Heart right ventricle (tissue), 16 donors: ENCODE measurements at regions not wholly inside any gene's neighbourhood (a gene's known extent, or its start where the extent isn't known, plus 50 kb on each side); places are given as distances from the start of the nearest gene placed in this dataset.
"Not testable (repeated sequence)": the region's sequence is repeated elsewhere in the genome, so short reads cannot be mapped to it uniquely, and the experiment has no call there.

Experiments
- ATAC-seq, 8 donors: fragments of 200-7000 bp; cut with Tn5 transposase; one replicate each; pipeline ENCODE4 v1.9.1; 2020; ENCODE audit warnings: mild to moderate bottlenecking in 8 of 8, moderate library complexity in 8 of 8, moderate number of reproducible peaks in 1 of 8
- DNase-seq, 2 donors: peaks; one replicate each; pipeline ENCODE4 v3.0.0-alpha.2; 2020
- H3K27ac ChIP-seq, 10 donors: fragments of 200-600 bp; sonication (generic) in 2 of 10; one replicate each; pipeline versions ENCODE4 v1.5.0 to v1.8.0; 2020 to 2022; ENCODE audit warnings: mild to moderate bottlenecking in 3 of 10
- H3K27me3 ChIP-seq, 7 donors: fragments of 200-600 bp; one replicate each; pipeline ENCODE4 v1.8.0; 2021 to 2022; ENCODE audit warnings: mild to moderate bottlenecking in 2 of 7
- H3K36me3 ChIP-seq, 9 donors: fragments of 200-600 bp; sonication (generic) in 1 of 9; one replicate each; pipeline versions ENCODE4 v1.5.0 to v1.8.0; 2020 to 2022; ENCODE audit warnings: mild to moderate bottlenecking in 2 of 9
- H3K4me1 ChIP-seq, 9 donors: fragments of 200-600 bp; sonication (generic) in 1 of 9; one replicate each; pipeline versions ENCODE4 v1.5.0 to v1.8.0; 2020 to 2022; ENCODE audit warnings: mild to moderate bottlenecking in 4 of 9
- H3K4me3 ChIP-seq, 10 donors: fragments of 200-600 bp; sonication (generic) in 2 of 10; one replicate each; pipeline versions ENCODE4 v1.5.0 to v1.8.0; 2020 to 2022; ENCODE audit warnings: mild to moderate bottlenecking in 7 of 10, moderate library complexity in 2 of 10
- H3K9me3 ChIP-seq, 11 donors: fragments of 200-600 bp in 10 of 11; sonication (generic) in 2 of 11; one replicate each; pipeline versions ENCODE4 v1.5.0 to v1.8.0; 2013 to 2022; ENCODE audit warnings: mild to moderate bottlenecking in 2 of 11, control low read depth in 1 of 11, moderate library complexity in 1 of 11
- WGBS, 2 donors: extraction: QIAGEN DNeasy Blood & Tissue Kit; methylation state at CpG; one replicate each; pipeline ENCODE4 v1.1.7; 2013; ENCODE audit warnings: inconsistent platforms in 1 of 2; 5-methylcytosine and 5-hydroxymethylcytosine counted together
- intact Hi-C, 10 donors: fragments of 100-400 bp; cut with DNase I; formaldehyde crosslinking; loops; one replicate each; pipeline versions ENCODE4 v1.11.1 to v1.14.2; 2022
- TF ChIP-seq, protein P1 (sequence below), 9 donors: fragments of 200-600 bp; sonication (generic) in 2 of 9; IDR thresholded peaks; one replicate each; pipeline versions ENCODE4 v1.5.0 to v1.8.0; 2021 to 2022; ENCODE audit warnings: antibody characterized with exemption in 9 of 9, mild to moderate bottlenecking in 5 of 9, moderate library complexity in 1 of 9
- donor health status: Arrhythmogenic right ventricular cardiomyopathy.
- donor health status: ischemic (EF 13 %, LVEDD 7.1; RV severe dilation, severe dysfunction).
- donor health status: healthy with polysubstance abuse.
- donor health status: DM: no; HTN: yes; CAD: no.
- donor health status: DM: no; HTN: no; CAD: no.
- donor health status: ischemic (EF 25% LVEDD 6.9; RV normal size, moderate dysfunction).
- donor health status: ischemic (EF 25% LVEDD 5.7; RV mildly dilated, moderate dysfunction).
- donor health status: healthy.
- donor health status: DM: yes; HTN: yes; CAD: no.
- donor health status: Ischemic cardiomyopathy.
- donor health status: ischemic (EF 35%, LVEDD 5.7; RV mildly dilated, moderate dysfunction).
- donor health status: nonischemic (EF 11% LVEDD 7.7; RV severe dilation, severe dysfunction).
- donor health status: DM: yes; HTN: yes; CAD: no.
- donor health status: PGD.
- donor health status: ischemic (EF 29% LVEDD 5.4; RV normal size, mild dysfunction).
- donor health status: nonischemic (EF 23%, LVEDD 6.1; RV moderate dilation, normal function).

DNA sequence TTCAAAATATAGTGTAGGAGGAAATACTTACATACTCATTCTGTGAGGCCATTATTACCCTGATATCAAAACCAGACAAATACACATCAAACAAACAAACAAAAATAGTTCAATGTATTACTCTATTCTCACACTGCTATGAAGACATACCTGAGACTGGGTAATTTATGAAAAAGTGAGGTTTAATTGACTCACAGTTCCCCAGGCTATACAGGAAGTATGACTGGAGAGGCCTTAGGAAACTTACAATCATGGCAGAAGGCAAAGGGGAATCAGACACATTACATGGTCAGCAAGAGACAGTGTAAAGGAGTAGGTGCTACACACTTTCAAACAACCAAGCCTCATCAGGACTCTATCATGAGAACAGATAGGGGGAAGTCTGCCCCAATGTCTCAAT lies 1023.2 kb downstream of the TMTC2 start:
- intact Hi-C loops, result no loop called here

DNA sequence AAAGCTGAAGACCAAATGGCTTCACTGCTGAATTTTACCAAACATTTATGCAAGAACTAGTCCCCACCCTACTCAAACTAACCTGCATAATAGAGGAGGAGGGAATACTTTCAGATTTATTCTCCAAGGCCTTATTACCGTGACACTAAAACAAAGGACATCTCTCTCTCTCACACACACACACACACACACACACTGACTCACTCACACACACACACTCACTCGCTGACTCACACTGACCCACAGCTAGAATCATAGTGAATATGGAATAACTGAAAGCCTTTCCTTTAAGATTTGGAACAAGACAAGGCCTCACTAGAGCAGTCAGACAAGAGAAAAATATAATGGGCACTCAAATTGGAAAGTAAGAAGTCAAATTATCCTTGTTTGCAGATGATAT lies 1014.1 kb downstream of the TMTC2 start:
- TF ChIP-seq, protein P1, sequence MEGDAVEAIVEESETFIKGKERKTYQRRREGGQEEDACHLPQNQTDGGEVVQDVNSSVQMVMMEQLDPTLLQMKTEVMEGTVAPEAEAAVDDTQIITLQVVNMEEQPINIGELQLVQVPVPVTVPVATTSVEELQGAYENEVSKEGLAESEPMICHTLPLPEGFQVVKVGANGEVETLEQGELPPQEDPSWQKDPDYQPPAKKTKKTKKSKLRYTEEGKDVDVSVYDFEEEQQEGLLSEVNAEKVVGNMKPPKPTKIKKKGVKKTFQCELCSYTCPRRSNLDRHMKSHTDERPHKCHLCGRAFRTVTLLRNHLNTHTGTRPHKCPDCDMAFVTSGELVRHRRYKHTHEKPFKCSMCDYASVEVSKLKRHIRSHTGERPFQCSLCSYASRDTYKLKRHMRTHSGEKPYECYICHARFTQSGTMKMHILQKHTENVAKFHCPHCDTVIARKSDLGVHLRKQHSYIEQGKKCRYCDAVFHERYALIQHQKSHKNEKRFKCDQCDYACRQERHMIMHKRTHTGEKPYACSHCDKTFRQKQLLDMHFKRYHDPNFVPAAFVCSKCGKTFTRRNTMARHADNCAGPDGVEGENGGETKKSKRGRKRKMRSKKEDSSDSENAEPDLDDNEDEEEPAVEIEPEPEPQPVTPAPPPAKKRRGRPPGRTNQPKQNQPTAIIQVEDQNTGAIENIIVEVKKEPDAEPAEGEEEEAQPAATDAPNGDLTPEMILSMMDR (IDR thresholded peaks at IDR 0.05), result no peak
- ATAC-seq (no peak), DNase-seq (no peak)
- WGBS, 2 donors, result 85 to 88% methylated on average over 2 of the region's 2 CpGs
- Histone ChIP-seq H3K4me3 (no peak overlapping the region), H3K27me3 (no peaks in the 10 kb centered on the region), H3K36me3 (no peaks in the 10 kb centered on the region), H3K27ac (no peak overlapping the region), H3K4me1 (no peaks in the 10 kb centered on the region), H3K9me3 (peaks cover 0 to 12% (median 0%) of the 10 kb centered on the region in 11 donors)
- intact Hi-C loops, result no loop called here

More for the DNA sequence above, 1023.2 kb downstream of the TMTC2 start:
- no peak for DNase-seq
- H3K9me3 ChIP-seq, result peaks cover 0 to 60% (median 14%) of the 10 kb centered on the region in 11 donors
- H3K36me3 ChIP-seq, result no peaks in the 10 kb centered on the region
- H3K4me1 ChIP-seq, result no peaks in the 10 kb centered on the region
- no peak overlapping the region for H3K4me3 ChIP-seq
- TF ChIP-seq, protein P1 (IDR thresholded peaks at IDR 0.05), result no peak
- ATAC-seq, result no peak
- no peaks in the 10 kb centered on the region for H3K27me3 ChIP-seq
- no peak overlapping the region for H3K27ac ChIP-seq

DNA sequence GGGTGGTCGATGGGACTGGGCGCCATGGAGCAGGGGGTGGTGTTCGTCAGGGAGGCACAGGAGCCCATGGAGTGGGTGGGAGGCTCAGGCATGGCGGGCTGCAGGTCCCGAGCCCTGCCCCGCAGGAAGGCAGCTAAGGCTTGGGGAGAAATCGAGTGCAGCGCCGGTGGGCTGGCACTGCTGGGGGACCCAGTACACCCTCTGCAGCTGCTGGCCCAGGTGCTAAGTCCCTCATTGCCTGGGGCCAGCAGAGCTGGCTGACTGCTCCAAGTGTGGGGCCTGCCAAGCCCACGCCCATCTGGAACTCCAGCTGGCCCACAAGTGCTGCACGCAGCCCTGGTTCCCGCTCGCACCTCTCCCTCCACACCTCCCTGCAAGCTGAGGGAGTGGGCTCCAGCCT lies 1009.6 kb downstream of the TMTC2 start:
- H3K4me3 ChIP-seq, H3K27ac ChIP-seq, H3K4me1 ChIP-seq, DNase-seq, H3K36me3 ChIP-seq, H3K27me3 ChIP-seq, intact Hi-C loops, ATAC-seq: not testable (repeated sequence)
- peaks cover 0 to 47% (median 0%) of the 10 kb centered on the region in 11 donors for H3K9me3 ChIP-seq
- WGBS, 2 donors, result 81 to 89% methylated on average over 13 of the region's 13 CpGs

DNA sequence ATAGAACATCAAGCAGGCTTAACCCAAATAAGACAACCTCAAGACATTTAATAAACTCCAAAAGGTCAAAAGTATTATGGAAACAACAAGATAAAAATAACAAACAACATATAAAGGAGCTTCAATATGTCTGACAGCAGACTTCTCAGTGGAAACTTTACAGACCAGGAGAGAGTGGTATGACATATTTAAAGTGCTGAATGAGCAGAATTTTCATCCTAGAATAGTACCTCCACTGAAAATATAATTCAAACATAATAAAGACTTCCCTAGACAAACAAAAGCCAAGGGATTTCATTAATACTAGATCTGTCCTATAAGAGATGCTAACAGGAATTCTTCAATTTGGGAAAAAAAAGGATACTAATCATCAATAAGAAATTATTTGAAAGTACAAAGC lies 1005.0 kb downstream of the TMTC2 start:
- Histone ChIP-seq H3K4me3 (no peak overlapping the region), H3K9me3 (peaks cover 0 to 35% (median 0%) of the 10 kb centered on the region in 11 donors), H3K36me3 (no peaks in the 10 kb centered on the region), H3K27me3 (no peaks in the 10 kb centered on the region), H3K27ac (no peak overlapping the region), H3K4me1 (no peaks in the 10 kb centered on the region)
- DNase-seq (no peak), ATAC-seq (no peak)
- intact Hi-C loops, result no loop called here
- TF ChIP-seq, protein P1 (IDR thresholded peaks at IDR 0.05), result no peak

DNA sequence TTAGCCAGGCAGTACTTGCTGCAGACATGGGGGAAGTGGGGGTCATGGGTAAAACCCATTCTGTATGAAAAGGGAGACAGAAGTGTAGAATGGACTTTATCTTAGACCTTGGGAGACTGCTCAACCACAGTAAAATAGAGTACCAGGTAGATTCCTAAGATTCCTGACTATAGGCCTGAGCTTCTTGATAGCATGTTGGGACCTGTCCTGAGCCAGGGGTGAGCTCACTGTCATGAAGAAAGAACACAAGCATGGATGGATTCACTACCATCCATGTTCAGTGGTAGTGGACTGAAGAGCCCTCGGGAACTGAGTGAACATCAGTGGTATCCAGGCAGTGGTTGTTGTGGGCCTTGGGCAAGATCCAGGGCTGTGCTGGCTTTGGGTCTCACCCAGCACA lies 1003.8 kb downstream of the TMTC2 start:
- H3K4me3 ChIP-seq, result no peak overlapping the region
- no peaks in the 10 kb centered on the region for H3K4me1 ChIP-seq
- TF ChIP-seq, protein P1 (IDR thresholded peaks at IDR 0.05), result no peak
- ATAC-seq (no peak), DNase-seq (no peak)
- H3K27me3 ChIP-seq, result no peaks in the 10 kb centered on the region
- WGBS, 2 donors, result 83% methylated on average over 1 of the region's 1 CpG
- intact Hi-C loops, result no loop called here
- no peak overlapping the region for H3K27ac ChIP-seq
- no peaks in the 10 kb centered on the region for H3K36me3 ChIP-seq
- H3K9me3 ChIP-seq, result peaks cover 0 to 44% (median 0%) of the 10 kb centered on the region in 11 donors
